B cell (primary cell): ENCODE measurements at regions not wholly inside any gene's neighbourhood (a gene's known extent, or its start where the extent isn't known, plus 50 kb on each side); places are given as distances from the start of the nearest gene placed in this dataset.

ENCODE experiments used
- ATAC-seq: fragments of 200-7000 bp; cut with Tn5 transposase; one replicate; pipeline ENCODE4 v1.10.0; 2021; ENCODE audit warnings: low read depth, mild to moderate bottlenecking, moderate number of reproducible peaks, moderate library complexity
- CTCF ChIA-PET: fragments of 350-600 bp; sonication (Branson Sonifier 250); formaldehyde crosslinking; loops from one replicate; lab custom pipeline; 2021; ENCODE audit warnings: antibody characterized with exemption, inconsistent platforms; lab: Charles Lee
- POLR2A ChIA-PET: fragments of 350-600 bp; sonication (Branson Sonifier 250); formaldehyde crosslinking; loops from one replicate; lab custom pipeline; 2021; ENCODE audit warnings: antibody characterized with exemption; lab: Charles Lee
- DNase-seq: peaks from one replicate; pipeline ENCODE4 v3.0.0; 2013
- H2AFZ ChIP-seq: 2 replicates; pipeline ENCODE4 v1.6.1; 2012; ENCODE audit warnings: mild to moderate bottlenecking, low read depth, low read length; ENCODE audit not compliant: insufficient read depth, poor library complexity, severe bottlenecking
- H3K27ac ChIP-seq, 2 donors: 1 replicate in 1 of 2; 2 replicates in 1 of 2; pipeline ENCODE4 v1.5.1; 2012 to 2013; ENCODE audit warnings: low read length in 2 of 2, mild to moderate bottlenecking in 2 of 2, moderate library complexity in 1 of 2
- H3K27me3 ChIP-seq, 4 experiments: fragments of 200-600 bp in 1 of 4; sonication (generic) in 1 of 4; replicated peaks in 1 of 4; 1 replicate in 2 of 4; 2 replicates in 2 of 4; pipeline versions ENCODE4 v1.6.1 to v1.7.0; 2013 to 2016; ENCODE audit warnings: low read length in 3 of 4, mild to moderate bottlenecking in 2 of 4, mixed read lengths in 1 of 4, moderate library complexity in 1 of 4; ENCODE audit not compliant: insufficient read depth in 4 of 4, control insufficient read depth in 3 of 4; ENCODE audit errors: control extremely low read depth in 1 of 4
- H3K36me3 ChIP-seq, 2 experiments: replicated peaks in 1 of 2; 1 replicate in 1 of 2; 2 replicates in 1 of 2; pipeline versions ENCODE4 v1.6.1 to v1.7.1; 2013; ENCODE audit warnings: low read length in 1 of 2; ENCODE audit not compliant: insufficient read depth in 2 of 2, control insufficient read depth in 1 of 2; ENCODE audit errors: control extremely low read depth in 1 of 2, extremely low read depth in 1 of 2
- H3K4me1 ChIP-seq, 2 donors: fragments of 200-600 bp in 1 of 2; sonication (generic) in 1 of 2; 1 replicate in 1 of 2; 2 replicates in 1 of 2; pipeline versions ENCODE4 v1.5.1 to v1.6.1; 2013 to 2017; ENCODE audit warnings: low read length in 2 of 2; ENCODE audit not compliant: control insufficient read depth in 2 of 2, insufficient read depth in 2 of 2
- H3K4me2 ChIP-seq: replicated peaks from 2 replicates; pipeline ENCODE3; 2012; ENCODE audit warnings: mild to moderate bottlenecking, low read depth, low read length; ENCODE audit not compliant: poor library complexity, severe bottlenecking
- H3K4me3 ChIP-seq, 5 experiments: fragments of 200-600 bp in 1 of 5; sonication (generic) in 1 of 5; 1 replicate in 3 of 5; 2 replicates in 2 of 5; pipeline versions ENCODE4 v1.5.1 to v1.7.0; 2011 to 2016; ENCODE audit warnings: low read length in 4 of 5, mild to moderate bottlenecking in 4 of 5, low read depth in 2 of 5, control low read depth in 1 of 5, moderate library complexity in 1 of 5; ENCODE audit not compliant: insufficient read depth in 1 of 5; ENCODE audit errors: control extremely low read depth in 1 of 5, extremely low read depth in 1 of 5
- H3K79me2 ChIP-seq: fragments of 200-600 bp; sonication (generic); one replicate; pipeline ENCODE4 v1.6.0; 2016; ENCODE audit warnings: low read length; ENCODE audit not compliant: control insufficient read depth, insufficient read depth
- H3K9ac ChIP-seq: fragments of 200-600 bp; sonication (generic); 2 replicates; pipeline ENCODE4 v1.6.1; 2017; ENCODE audit warnings: mild to moderate bottlenecking, low read length, moderate library complexity
- H3K9me3 ChIP-seq, 3 donors: one replicate each; pipeline versions ENCODE4 v1.6.1 to v1.7.1; 2013; ENCODE audit warnings: low read length in 2 of 3; ENCODE audit not compliant: control insufficient read depth in 2 of 3, insufficient read depth in 1 of 3; ENCODE audit errors: control extremely low read depth in 1 of 3
- H4K20me1 ChIP-seq: 2 replicates; pipeline ENCODE4 v1.6.0; 2012; ENCODE audit warnings: mild to moderate bottlenecking, low read length; ENCODE audit not compliant: insufficient read depth, control insufficient read depth, poor library complexity, severe bottlenecking
- H3K27ac Mint-ChIP-seq: one replicate; pipeline ENCODE4 v1.8.0; 2021; ENCODE audit warnings: mixed read lengths
- H3K27me3 Mint-ChIP-seq: one replicate; pipeline ENCODE4 v1.8.0; 2021; ENCODE audit warnings: mixed read lengths
- H3K4me1 Mint-ChIP-seq: one replicate; pipeline ENCODE4 v1.8.0; 2021; ENCODE audit warnings: mixed read lengths
- H3K4me3 Mint-ChIP-seq: one replicate; pipeline ENCODE4 v1.8.0; 2021; ENCODE audit warnings: mixed read lengths
- H3K9me3 Mint-ChIP-seq: one replicate; pipeline ENCODE4 v1.8.0; 2022; ENCODE audit warnings: mixed read lengths; ENCODE audit not compliant: insufficient read depth
- CTCF ChIP-seq: fragments of 200-600 bp; IDR thresholded peaks from one replicate; pipeline ENCODE4 v1.8.0; 2022; ENCODE audit warnings: antibody characterized with exemption, mild to moderate bottlenecking
- EZH2 ChIP-seq: IDR thresholded peaks from 2 replicates; pipeline ENCODE4 v1.6.1; 2012; ENCODE audit warnings: borderline replicate concordance, low read depth, mild to moderate bottlenecking, moderate library complexity, low read length; ENCODE audit not compliant: insufficient read depth, poor library complexity, severe bottlenecking
- WGBS: methylation state at CpG from one replicate; pipeline ENCODE4 v1.1.5; 2013; ENCODE audit warnings: missing lambda C conversion rate; ENCODE audit not compliant: insufficient coverage; 5-methylcytosine and 5-hydroxymethylcytosine counted together
- intact Hi-C: fragments of 100-400 bp; cut with micrococcal nuclease; formaldehyde crosslinking; loops from one replicate; pipeline ENCODE4 v1.10.0; 2022

- ATAC-seq (no peak), DNase-seq (no peak)
- peaks cover 34% of the 10 kb centered on the region for H3K27me3 Mint-ChIP-seq
- Histone ChIP-seq H4K20me1 (no peaks in the 10 kb centered on the region), H3K79me2 (no peaks in the 10 kb centered on the region), H3K4me2 (no peak overlapping the region), H3K27me3 (peaks cover 0 to 22% (median 4%) of the 10 kb centered on the region in 4 experiments), H3K9me3 (no peaks in the 10 kb centered on the region), H3K27ac (no peak overlapping the region), H3K4me3 (no peak overlapping the region), H2AFZ (no peak overlapping the region), H3K36me3 (no peaks in the 10 kb centered on the region), H3K9ac (no peak overlapping the region), H3K4me1 (no peaks in the 10 kb centered on the region)
- CTCF ChIA-PET, result no interaction called here
- TF ChIP-seq EZH2, result no peak
- peaks cover 9% of the 10 kb centered on the region for H3K4me1 Mint-ChIP-seq
- H3K4me3 Mint-ChIP-seq, result no peak overlapping the region
- no peaks in the 10 kb centered on the region for H3K9me3 Mint-ChIP-seq
- POLR2A ChIA-PET, result no interaction called here
- intact Hi-C loops, result no loop called here
- no peak overlapping the region for H3K27ac Mint-ChIP-seq
- 85% methylated on average over 6 of the region's 8 CpGs for WGBS
Measured at GRCh38 chr12:115450710-115451109, 766.7 kb upstream of the TBX3 start.

GRCh38 chr12:115450017-115450416 lies 766.0 kb upstream of the TBX3 start:
- no peak overlapping the region for H3K4me3 Mint-ChIP-seq

More at GRCh38 chr12:115450017-115450416, 766.0 kb upstream of the TBX3 start:
- no peak for TF ChIP-seq CTCF
- no peak for TF ChIP-seq EZH2
- no peaks in the 10 kb centered on the region for H3K79me2 ChIP-seq
- H4K20me1 ChIP-seq, result no peaks in the 10 kb centered on the region
- ChIA-PET CTCF (no interaction called here), POLR2A (no interaction called here)
- H2AFZ ChIP-seq, result no peak overlapping the region
- no peaks in the 10 kb centered on the region for H3K9me3 Mint-ChIP-seq
- H3K27me3 Mint-ChIP-seq, result peaks cover 34% of the 10 kb centered on the region
- no peak overlapping the region for H3K27ac Mint-ChIP-seq
- WGBS, result 100% methylated on average over 1 of the region's 3 CpGs
- no peak for ATAC-seq
- no peak for DNase-seq
- H3K9me3 ChIP-seq, result no peaks in the 10 kb centered on the region
- H3K4me1 Mint-ChIP-seq, result peaks cover 9% of the 10 kb centered on the region
- H3K27me3 ChIP-seq, result peaks cover 0 to 22% (median 4%) of the 10 kb centered on the region in 4 experiments
- H3K36me3 ChIP-seq, result no peaks in the 10 kb centered on the region
- no peak overlapping the region for H3K27ac ChIP-seq
- H3K9ac ChIP-seq, result no peak overlapping the region
- H3K4me1 ChIP-seq, result no peaks in the 10 kb centered on the region
- H3K4me3 ChIP-seq, result no peak overlapping the region
- H3K4me2 ChIP-seq, result no peak overlapping the region
- intact Hi-C loops, result no loop called here
